ENCODE measurements at regions not wholly inside any gene's neighbourhood (a gene's known extent, or its start where the extent isn't known, plus 50 kb on each side); places are given as distances from the start of the nearest gene placed in this dataset.

GRCh38 chr3:118167571-118167970, 867.1 kb downstream of the IGSF11 start:
- no peak for TF ChIP-seq GATA3 (IDR thresholded peaks at IDR 0.05; ENCODE audit: low read depth, low read length)
- no peak for TF ChIP-seq GATA2 (IDR thresholded peaks at IDR 0.05; ENCODE audit: low read depth, low read length)

DNA sequence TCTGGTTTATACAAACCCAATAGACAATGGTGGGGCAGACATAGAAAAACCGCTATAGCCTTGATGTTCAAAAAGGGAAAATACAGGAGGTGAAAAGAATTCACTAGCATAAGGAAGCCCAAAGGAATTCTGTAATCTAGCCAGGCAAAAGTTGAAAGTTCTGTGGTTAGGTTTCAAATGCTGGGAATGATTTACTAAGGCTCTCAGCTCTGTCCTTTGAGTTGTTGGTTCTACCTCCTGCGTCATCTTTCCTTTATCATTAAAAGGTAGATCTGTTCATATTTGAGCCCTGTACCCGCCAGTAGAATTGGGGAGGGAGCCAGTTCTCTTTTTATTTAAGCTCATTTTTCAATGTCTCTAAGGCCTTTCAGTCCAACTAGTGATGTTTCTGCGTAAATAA, 866.5 kb downstream of the IGSF11 start:
- TF ChIP-seq GATA2 (IDR thresholded peaks at IDR 0.05; ENCODE audit: low read depth, low read length) (no peak), GATA3 (IDR thresholded peaks at IDR 0.05; ENCODE audit: low read depth, low read length) (no peak)

DNA sequence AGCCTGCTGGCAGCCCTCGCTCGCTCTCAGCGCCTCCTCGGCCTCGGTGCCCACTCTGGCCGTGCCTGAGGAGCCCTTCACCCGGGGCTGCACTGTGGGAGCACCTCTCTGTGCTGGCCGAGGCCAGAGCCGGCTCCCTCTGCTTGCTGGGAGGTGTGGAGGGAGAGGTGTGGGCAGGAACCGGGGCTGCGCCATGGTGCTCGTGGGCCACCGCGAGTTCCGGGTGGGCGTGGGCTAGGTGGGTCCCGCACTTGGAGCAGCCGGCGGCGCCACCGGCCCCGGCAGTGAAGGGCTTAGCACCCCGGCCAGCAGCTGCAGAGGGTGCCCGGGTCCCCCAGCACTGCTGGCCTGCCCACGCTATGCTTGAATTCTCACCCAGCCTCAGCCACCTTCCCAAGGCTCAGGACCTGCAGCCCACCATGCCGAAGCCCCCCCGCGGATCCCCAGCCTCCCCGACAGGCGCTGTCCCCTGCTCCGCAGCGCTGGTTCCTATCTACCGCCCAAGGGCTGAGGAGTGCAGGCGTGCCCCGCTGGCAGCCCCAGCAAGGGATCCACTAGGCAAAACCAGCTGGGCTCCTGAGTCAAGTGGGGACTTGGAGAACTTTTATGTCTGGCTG, 863.3 kb downstream of the IGSF11 start:
- TF ChIP-seq GATA2 (IDR thresholded peaks at IDR 0.05; ENCODE audit: low read depth, low read length) (no peak), GATA3 (IDR thresholded peaks at IDR 0.05; ENCODE audit: low read depth, low read length) (no peak)

DNA sequence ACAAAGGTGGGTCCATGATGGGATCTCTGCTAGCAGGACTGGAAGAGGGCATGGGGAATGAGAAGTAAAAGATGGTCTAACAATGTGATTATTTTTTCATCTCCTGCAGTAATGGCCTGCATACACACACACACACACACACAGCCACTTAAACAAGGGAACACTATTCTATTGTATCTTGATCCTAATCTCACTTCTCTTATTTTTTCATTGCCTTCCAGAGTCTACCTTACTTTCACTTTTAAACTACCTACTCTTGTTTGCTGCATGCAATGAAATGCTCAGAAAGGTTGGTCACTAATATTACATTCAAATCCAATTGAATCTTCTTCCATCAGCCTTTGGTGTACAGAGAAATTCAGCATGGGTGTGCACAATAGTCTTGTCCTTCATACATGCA, 853.8 kb downstream of the IGSF11 start:
- TF ChIP-seq GATA3 (IDR thresholded peaks at IDR 0.05; ENCODE audit: low read depth, low read length) (no peak), GATA2 (IDR thresholded peaks at IDR 0.05; ENCODE audit: low read depth, low read length) (no peak)

- no peak for TF ChIP-seq GATA2 (IDR thresholded peaks at IDR 0.05; ENCODE audit: low read depth, low read length)
- no peak for TF ChIP-seq GATA3 (IDR thresholded peaks at IDR 0.05; ENCODE audit: low read depth, low read length)
Observed at GRCh38 chr3:118181274-118181673, 853.4 kb downstream of the IGSF11 start.

DNA sequence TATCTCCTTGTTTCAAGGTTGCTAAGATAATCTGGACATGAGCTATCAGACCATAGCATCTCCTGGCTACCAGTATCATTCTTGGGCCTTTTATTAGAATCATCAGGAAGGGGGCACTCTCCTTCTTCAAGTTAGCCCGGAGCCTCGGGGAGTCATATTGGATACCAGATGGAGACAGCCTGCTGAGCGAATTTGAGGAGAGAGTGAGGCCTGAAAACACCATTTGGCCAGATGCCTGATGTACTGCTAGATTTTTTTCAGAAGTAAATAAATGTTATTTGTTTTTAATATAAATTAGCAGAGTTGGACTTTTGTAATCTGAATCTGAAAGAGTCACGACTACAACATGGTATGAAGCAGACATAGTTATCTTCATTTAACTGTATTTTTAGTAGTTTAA, 848.6 kb downstream of the IGSF11 start:
- TF ChIP-seq GATA3 (IDR thresholded peaks at IDR 0.05; ENCODE audit: low read depth, low read length): no peak
- no peak for TF ChIP-seq GATA2 (IDR thresholded peaks at IDR 0.05; ENCODE audit: low read depth, low read length)

DNA sequence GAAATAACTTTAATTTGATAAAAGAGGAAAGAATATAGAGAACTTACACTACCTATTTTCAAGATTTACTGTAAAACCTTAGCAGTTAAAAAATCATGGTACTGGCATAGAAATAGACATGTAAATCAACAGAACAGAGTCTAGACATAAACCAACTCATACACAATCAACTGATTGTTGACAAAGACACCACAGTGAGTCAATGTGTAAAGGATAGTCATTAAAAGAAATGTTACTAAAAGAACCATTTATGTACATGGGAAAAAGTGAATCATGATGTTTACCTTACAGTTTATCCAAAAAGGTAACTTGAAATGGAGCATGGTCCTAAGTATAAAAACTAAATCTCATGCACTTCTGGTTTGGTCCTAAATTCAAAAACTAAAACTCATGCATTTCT, 847.4 kb downstream of the IGSF11 start:
- TF ChIP-seq GATA2 (IDR thresholded peaks at IDR 0.05; ENCODE audit: low read depth, low read length): no peak

DNA sequence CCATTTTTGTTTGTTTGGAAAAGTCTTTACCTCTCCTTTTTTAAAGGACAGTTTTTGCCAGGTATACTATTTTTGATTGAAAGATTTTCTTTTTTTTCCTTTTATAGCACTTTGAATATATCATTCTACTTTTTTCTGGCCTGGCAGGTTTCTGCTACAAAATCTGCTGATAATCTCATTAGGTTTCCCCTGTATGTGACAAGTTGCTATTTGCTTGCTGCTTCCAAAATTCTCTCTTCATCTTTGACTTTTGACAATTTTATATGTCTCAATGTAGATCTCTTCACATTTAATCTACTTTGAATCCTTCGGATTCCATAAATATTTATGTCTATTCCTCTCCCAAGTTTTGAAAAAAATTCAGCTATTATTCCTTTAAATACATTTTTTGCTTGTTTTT, 838.5 kb downstream of the IGSF11 start:
- TF ChIP-seq GATA2 (IDR thresholded peaks at IDR 0.05; ENCODE audit: low read depth, low read length) (no peak), GATA3 (IDR thresholded peaks at IDR 0.05; ENCODE audit: low read depth, low read length) (no peak)

- no peak for TF ChIP-seq GATA3 (IDR thresholded peaks at IDR 0.05; ENCODE audit: low read depth, low read length)
- TF ChIP-seq GATA2 (IDR thresholded peaks at IDR 0.05; ENCODE audit: low read depth, low read length): no peak
Observed at GRCh38 chr3:118199044-118199443, 835.6 kb downstream of the IGSF11 start.

GRCh38 chr3:118204052-118204656, 830.5 kb downstream of the IGSF11 start:
- TF ChIP-seq GATA2 (IDR thresholded peaks at IDR 0.05; ENCODE audit: low read depth, low read length) (no peak), GATA3 (IDR thresholded peaks at IDR 0.05; ENCODE audit: low read depth, low read length) (no peak)

GRCh38 chr3:118207271-118207670, 827.4 kb downstream of the IGSF11 start:
- TF ChIP-seq GATA2 (IDR thresholded peaks at IDR 0.05; ENCODE audit: low read depth, low read length) (no peak), GATA3 (IDR thresholded peaks at IDR 0.05; ENCODE audit: low read depth, low read length) (no peak)

DNA sequence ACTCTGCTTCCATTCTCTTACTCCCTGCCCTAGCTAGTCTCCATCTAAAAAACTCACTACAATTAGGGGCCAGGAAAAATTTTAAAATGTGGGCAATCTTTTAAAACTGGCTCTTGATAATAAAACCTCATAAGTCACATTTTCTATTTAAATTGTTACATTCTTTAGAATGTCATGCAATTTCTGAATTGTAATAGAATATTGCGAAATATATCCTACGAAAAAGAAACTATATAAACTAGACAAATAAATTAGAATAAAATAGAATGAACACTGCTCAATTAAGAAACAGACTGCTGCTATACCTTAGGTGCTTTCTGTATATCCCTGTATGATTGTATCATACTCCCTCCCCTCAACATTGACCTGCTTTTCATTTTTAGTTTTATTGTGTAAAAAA, 826.0 kb downstream of the IGSF11 start:
- TF ChIP-seq GATA3 (IDR thresholded peaks at IDR 0.05; ENCODE audit: low read depth, low read length): no peak

- TF ChIP-seq GATA2 (IDR thresholded peaks at IDR 0.05; ENCODE audit: low read depth, low read length) (no peak), GATA3 (IDR thresholded peaks at IDR 0.05; ENCODE audit: low read depth, low read length) (no peak)
Observed at GRCh38 chr3:118213892-118214291, 820.8 kb downstream of the IGSF11 start.

GRCh38 chr3:118226206-118226605, 808.4 kb downstream of the IGSF11 start:
- TF ChIP-seq GATA3 (IDR thresholded peaks at IDR 0.05; ENCODE audit: low read depth, low read length): no peak

GRCh38 chr3:118227191-118227590, 807.5 kb downstream of the IGSF11 start:
- TF ChIP-seq GATA3 (IDR thresholded peaks at IDR 0.05; ENCODE audit: low read depth, low read length): no peak
- no peak for TF ChIP-seq GATA2 (IDR thresholded peaks at IDR 0.05; ENCODE audit: low read depth, low read length)

DNA sequence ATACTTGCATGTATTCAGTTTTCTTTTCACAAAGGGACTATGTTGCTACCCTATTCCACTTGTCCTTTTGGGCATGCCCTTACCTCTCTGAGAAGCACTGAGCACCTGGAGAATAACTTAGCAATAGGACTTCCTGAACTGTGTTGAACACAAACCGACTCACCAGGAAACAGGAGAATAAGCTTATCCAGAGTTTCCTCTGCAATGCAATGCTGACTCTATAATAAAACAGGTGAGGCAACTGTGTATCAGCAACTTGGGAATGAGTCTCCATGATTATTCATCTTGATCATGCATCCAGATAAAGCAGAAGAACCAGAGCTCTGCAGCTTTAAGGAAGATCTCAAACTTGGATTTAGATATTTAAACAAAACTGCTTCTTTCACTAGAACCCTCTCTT, 806.5 kb downstream of the IGSF11 start:
- TF ChIP-seq GATA2 (IDR thresholded peaks at IDR 0.05; ENCODE audit: low read depth, low read length) (no peak), GATA3 (IDR thresholded peaks at IDR 0.05; ENCODE audit: low read depth, low read length) (no peak)
